GM12875 (cell line): ENCODE measurements at regions not wholly inside any gene's neighbourhood (a gene's known extent, or its start where the extent isn't known, plus 50 kb on each side); places are given as distances from the start of the nearest gene placed in this dataset.

Experiments used
- H3K4me3 ChIP-seq: one replicate; pipeline ENCODE4 v1.5.1; 2011; ENCODE audit warnings: low read depth, low read length, control low read depth
- TF ChIP-seq, protein P1 (sequence below): IDR thresholded peaks from 2 replicates; pipeline ENCODE4 v1.5.1; 2011; ENCODE audit warnings: low read depth, mild to moderate bottlenecking, control low read depth, inconsistent platforms, low read length, moderate library complexity, borderline replicate concordance; ENCODE audit not compliant: insufficient read depth

DNA sequence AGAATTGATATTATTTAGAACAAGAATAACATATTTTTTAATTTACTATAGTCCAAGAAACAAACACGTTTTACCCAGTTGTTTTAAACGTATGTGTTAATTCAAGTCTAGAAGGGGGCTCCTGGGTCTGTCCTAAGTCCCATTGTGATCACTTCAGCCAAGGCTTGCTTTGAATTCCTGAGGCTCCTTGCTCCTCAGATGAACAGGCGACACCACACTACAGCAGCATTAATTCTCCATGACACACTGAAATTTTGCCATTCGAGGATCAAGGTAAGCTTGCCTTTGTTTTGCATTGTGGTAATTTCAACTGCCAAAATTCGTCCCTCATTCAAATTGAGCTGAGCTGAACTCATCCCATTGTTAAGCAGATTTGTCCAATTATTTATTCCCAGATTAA lies 1442.6 kb downstream of the SLITRK5 start:
- TF ChIP-seq, protein P1, sequence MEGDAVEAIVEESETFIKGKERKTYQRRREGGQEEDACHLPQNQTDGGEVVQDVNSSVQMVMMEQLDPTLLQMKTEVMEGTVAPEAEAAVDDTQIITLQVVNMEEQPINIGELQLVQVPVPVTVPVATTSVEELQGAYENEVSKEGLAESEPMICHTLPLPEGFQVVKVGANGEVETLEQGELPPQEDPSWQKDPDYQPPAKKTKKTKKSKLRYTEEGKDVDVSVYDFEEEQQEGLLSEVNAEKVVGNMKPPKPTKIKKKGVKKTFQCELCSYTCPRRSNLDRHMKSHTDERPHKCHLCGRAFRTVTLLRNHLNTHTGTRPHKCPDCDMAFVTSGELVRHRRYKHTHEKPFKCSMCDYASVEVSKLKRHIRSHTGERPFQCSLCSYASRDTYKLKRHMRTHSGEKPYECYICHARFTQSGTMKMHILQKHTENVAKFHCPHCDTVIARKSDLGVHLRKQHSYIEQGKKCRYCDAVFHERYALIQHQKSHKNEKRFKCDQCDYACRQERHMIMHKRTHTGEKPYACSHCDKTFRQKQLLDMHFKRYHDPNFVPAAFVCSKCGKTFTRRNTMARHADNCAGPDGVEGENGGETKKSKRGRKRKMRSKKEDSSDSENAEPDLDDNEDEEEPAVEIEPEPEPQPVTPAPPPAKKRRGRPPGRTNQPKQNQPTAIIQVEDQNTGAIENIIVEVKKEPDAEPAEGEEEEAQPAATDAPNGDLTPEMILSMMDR = no peak
- H3K4me3 ChIP-seq = no peak overlapping the region

DNA sequence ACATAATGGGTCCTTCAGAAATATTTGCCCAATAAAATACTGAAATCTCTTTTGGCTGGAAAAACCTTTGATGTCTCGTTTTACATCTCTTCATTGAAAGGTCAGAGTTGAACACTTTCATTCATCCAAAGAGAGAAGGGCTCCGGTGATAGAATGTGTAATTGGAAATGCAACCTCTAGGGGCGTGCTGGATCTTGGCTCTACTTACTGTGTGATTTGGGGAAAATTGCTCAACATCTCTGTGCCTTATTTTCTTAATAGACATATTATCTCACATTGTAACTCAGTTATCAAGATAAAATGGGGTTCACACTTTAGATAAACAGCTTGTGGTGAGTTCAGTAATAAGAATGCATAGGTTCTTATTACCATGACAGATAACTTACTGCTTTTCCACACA lies 1444.1 kb downstream of the SLITRK5 start:
- TF ChIP-seq, protein P1 = peak; percentile 9; the same call in 1 of the 2 replicates
- H3K4me3 ChIP-seq = no peak overlapping the region

DNA sequence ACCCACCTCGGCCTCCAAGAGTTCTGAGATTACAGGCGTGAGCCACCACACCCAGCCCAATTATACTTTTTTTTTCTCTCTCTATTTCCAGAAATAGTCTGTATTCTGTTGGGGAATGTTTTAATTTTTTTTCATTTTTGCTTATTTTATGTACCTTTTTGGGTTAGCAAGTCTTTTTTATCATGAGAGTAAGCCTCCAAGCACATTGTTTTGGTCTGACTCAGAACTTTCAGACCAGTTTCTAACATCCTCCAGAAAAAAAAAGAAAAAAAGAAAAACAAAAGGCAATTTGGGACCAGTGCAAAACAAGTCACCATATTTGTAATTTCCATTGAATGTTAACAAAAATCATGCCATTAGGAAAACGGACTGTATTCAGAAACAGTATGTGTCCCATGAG lies 1465.5 kb downstream of the SLITRK5 start:
- H3K4me3 ChIP-seq = no peak overlapping the region
- TF ChIP-seq, protein P1 = no peak

DNA sequence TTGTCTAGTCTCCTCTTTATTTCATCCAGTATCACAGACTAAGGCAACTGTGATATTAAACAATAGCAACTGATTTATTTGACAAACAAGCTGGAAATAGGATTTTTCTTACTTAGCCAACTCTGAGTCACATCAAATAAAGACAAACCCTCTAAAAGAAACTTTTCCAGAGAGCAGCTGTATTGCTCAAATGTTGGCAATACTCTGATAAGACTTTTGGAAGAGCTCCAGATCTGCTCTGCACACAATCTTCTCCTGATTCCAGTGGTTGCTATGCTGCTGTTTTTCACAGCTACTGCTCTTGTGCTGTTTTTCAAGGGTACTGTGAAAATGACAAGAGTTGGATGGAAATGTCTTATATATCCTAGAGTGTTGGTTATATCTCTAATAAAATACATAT lies 1479.2 kb downstream of the SLITRK5 start:
- H3K4me3 ChIP-seq = no peak overlapping the region
- TF ChIP-seq, protein P1 = no peak

DNA sequence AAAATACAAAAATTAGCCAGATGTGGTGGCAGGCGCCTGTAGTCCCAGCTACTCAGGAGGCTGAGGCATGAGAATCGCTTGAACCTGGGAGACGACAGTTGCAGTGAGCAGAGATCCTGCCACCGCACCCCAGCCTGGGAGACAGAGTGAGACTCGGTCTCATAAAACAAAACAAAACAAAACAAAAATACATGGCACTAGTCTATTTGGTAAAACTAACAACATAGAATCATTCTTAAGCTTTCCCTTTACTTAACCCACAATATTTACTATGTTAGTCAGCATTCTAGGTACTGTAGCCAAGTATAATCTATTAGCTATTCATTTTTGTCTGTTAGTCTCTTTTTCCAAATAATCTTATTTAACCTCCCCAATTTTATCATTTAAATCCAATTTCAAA lies 1482.8 kb downstream of the SLITRK5 start:
- H3K4me3 ChIP-seq = no peak overlapping the region
- TF ChIP-seq, protein P1 = no peak

DNA sequence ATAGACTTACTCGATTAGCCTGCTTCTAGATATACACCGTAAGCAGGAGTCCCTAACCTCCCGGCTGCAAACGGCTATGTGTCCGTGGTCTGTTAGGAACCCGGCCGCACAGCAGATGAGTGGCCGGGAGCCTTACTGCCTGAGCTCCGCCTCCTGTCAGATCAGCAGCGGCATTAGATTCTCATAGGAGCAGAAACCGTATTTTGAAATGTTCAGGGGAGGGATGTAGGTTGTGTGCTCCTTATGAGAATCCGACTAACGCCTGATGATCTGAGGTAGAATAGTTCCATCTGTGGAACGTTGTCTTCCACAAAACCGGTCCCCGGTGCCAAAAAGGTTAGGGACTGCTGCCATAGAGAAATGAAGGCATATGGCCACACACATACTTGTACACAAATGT lies 1491.9 kb downstream of the SLITRK5 start:
- no peak overlapping the region for H3K4me3 ChIP-seq
- TF ChIP-seq, protein P1 = no peak

DNA sequence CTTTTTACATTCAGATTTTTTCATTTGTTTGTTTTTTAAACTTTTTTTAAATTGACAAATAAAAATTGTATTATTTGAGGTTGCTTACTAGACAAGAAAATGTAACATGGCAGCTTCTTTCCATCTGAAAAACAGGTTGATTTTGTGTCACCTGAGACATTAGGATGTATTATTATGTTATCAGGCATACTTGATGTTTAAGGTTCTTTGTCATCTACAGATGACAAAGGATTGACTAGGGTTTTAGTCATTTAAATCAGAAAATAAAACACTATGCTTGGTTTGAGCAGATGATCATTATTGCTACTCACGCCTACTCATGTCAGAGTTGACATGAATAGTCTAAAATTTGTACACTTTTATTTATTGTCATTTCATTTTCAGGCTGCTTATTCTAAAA lies 1494.5 kb downstream of the SLITRK5 start:
- H3K4me3 ChIP-seq = no peak overlapping the region
- TF ChIP-seq, protein P1 = no peak
